Fibroblast of skin of left quadriceps (primary cell): ENCODE measurements at regions not wholly inside any gene's neighbourhood (a gene's known extent, or its start where the extent isn't known, plus 50 kb on each side); places are given as distances from the start of the nearest gene placed in this dataset.

Experiments
- DNase-seq, 2 experiments: peaks; one replicate each; pipeline ENCODE4 v3.0.0-alpha.2; 2013; ENCODE audit warnings: low read depth in 2 of 2

- DNase-seq: no peak
Observed at GRCh38 chr20:4303136-4303535, 54.0 kb upstream of the ADRA1D start.

GRCh38 chr20:4300921-4301320, 51.8 kb upstream of the ADRA1D start:
- no peak for DNase-seq

- no peak for DNase-seq
Observed at GRCh38 chr20:4300401-4300800, 51.3 kb upstream of the ADRA1D start.

- DNase-seq: peak; percentile 26 to 28
Observed at GRCh38 chr20:4299773-4300172, 50.7 kb upstream of the ADRA1D start.

GRCh38 chr20:4299216-4299615, 50.1 kb upstream of the ADRA1D start:
- no peak for DNase-seq
